HepG2 (cell line): ENCODE measurements at regions not wholly inside any gene's neighbourhood (a gene's known extent, or its start where the extent isn't known, plus 50 kb on each side); places are given as distances from the start of the nearest gene placed in this dataset.
A peak's percentile ranks its signal among the peaks of the same experiment; 100 is the strongest.

Experiments used
- ARID3A ChIP-seq: IDR thresholded peaks from 2 replicates; pipeline ENCODE4 v1.6.1; 2012; ENCODE audit warnings: low read depth, low read length, improper control_type of control experiment
- DMTF1 ChIP-seq: sonication (generic); formaldehyde crosslinking; IDR thresholded peaks from 2 replicates; pipeline ENCODE4 v1.4.0; 2020; ENCODE audit warnings: mild to moderate bottlenecking, missing genetic modification reagents
- HINFP ChIP-seq: sonication (generic); formaldehyde crosslinking; IDR thresholded peaks from 2 replicates; pipeline ENCODE4 v1.4.0; 2020; ENCODE audit warnings: low read depth, mild to moderate bottlenecking, missing genetic modification reagents
- HNF4A ChIP-seq: sonication (generic); formaldehyde crosslinking; IDR thresholded peaks from 2 replicates; pipeline ENCODE4 v1.4.0; 2020; ENCODE audit warnings: missing genetic modification reagents
- MYC ChIP-seq: sonication (generic); formaldehyde crosslinking; IDR thresholded peaks from 2 replicates; pipeline ENCODE4 v1.9.0; 2021; ENCODE audit warnings: missing genetic modification reagents, borderline replicate concordance
- NCOA1 ChIP-seq: sonication (generic); formaldehyde crosslinking; IDR thresholded peaks from 2 replicates; pipeline ENCODE4 v1.9.0; 2021; ENCODE audit warnings: missing genetic modification reagents
- PLSCR1 ChIP-seq: sonication (generic); formaldehyde crosslinking; IDR thresholded peaks from 2 replicates; pipeline ENCODE4 v1.5.0; 2020; ENCODE audit warnings: missing genetic modification reagents, mild to moderate bottlenecking, borderline replicate concordance
- SAFB2 ChIP-seq: sonication (generic); formaldehyde crosslinking; IDR thresholded peaks from 2 replicates; pipeline ENCODE4 v1.5.1; 2020; ENCODE audit warnings: missing genetic modification reagents, low read depth, mild to moderate bottlenecking, borderline replicate concordance
- TARDBP ChIP-seq: sonication (generic); formaldehyde crosslinking; IDR thresholded peaks from 2 replicates; pipeline ENCODE4 v1.8.0; 2022; ENCODE audit warnings: mild to moderate bottlenecking, missing genetic modification reagents
- XRCC5 ChIP-seq: fragments of 200-400 bp; formaldehyde crosslinking; optimal IDR thresholded peaks from 2 replicates; pipeline ENCODE3; 2017; ENCODE audit warnings: mild to moderate bottlenecking, low read length
- ZNF281 ChIP-seq: sonication (generic); formaldehyde crosslinking; IDR thresholded peaks from 2 replicates; pipeline ENCODE4 v1.4.0; 2020; ENCODE audit warnings: missing genetic modification reagents, borderline replicate concordance
- ZNF570 ChIP-seq: sonication (generic); formaldehyde crosslinking; IDR thresholded peaks from 2 replicates; pipeline ENCODE4 v1.4.0; 2020; ENCODE audit warnings: mild to moderate bottlenecking, missing genetic modification reagents, borderline replicate concordance
- ZNF577 ChIP-seq: sonication (generic); formaldehyde crosslinking; IDR thresholded peaks from 2 replicates; pipeline ENCODE4 v1.4.0; 2020; ENCODE audit warnings: mild to moderate bottlenecking, low read depth, missing genetic modification reagents, borderline replicate concordance
- ZNF768 ChIP-seq: sonication (generic); formaldehyde crosslinking; IDR thresholded peaks from 2 replicates; pipeline ENCODE4 v1.4.0; 2020; ENCODE audit warnings: missing genetic modification reagents

- TF ChIP-seq DMTF1 (CRISPR knock-in tag) = peak; percentile 45; the same call in 1 of the 2 replicates
- TF ChIP-seq ZNF768 (CRISPR knock-in tag) = peak; percentile 98
- peak; percentile 89 for TF ChIP-seq XRCC5
- TF ChIP-seq HNF4A = peak; percentile 55
- no peak for TF ChIP-seq NCOA1 (CRISPR knock-in tag)
- TF ChIP-seq ZNF570 = no peak
- TF ChIP-seq ZNF281 = peak; percentile 50
- TF ChIP-seq ZNF577 = no peak
- peak; percentile 66; the same call in 1 of the 2 replicates for TF ChIP-seq HINFP
- peak; percentile 89; the same call in 1 of the 2 replicates for TF ChIP-seq TARDBP (CRISPR knock-in tag)
- peak; percentile 53 for TF ChIP-seq ARID3A
- peak; percentile 69; the same call in 1 of the 2 replicates for TF ChIP-seq MYC (CRISPR knock-in tag)
- peak; percentile 65; the same call in 1 of the 2 replicates for TF ChIP-seq SAFB2
- TF ChIP-seq PLSCR1 (CRISPR knock-in tag) = no peak
These were observed 156.3 kb upstream of the IER5L start (continued) for GRCh38 chr9:129334105-129334935.
